ENCODE measurements at regions not wholly inside any gene's neighbourhood (a gene's known extent, or its start where the extent isn't known, plus 50 kb on each side); places are given as distances from the start of the nearest gene placed in this dataset.
A peak's percentile ranks its signal among the peaks of the same experiment; 100 is the strongest.

GRCh38 chr1:58896246-58897183 is 112.7 kb upstream of the JUN start (continued):
- TF ChIP-seq HINFP (tag; conservative IDR thresholded peaks at IDR 0.05; ENCODE audit: low read depth) (no peak), GABPB2 (CRISPR knock-in tag; conservative IDR thresholded peaks at IDR 0.05) (no peak), BACH1 (tag; IDR thresholded peaks at IDR 0.05) (peak; percentile 89), DMBX1 (CRISPR knock-in tag; IDR thresholded peaks at IDR 0.05; ENCODE audit: borderline replicate concordance) (peak; percentile 91), ELF2 (CRISPR knock-in tag; IDR thresholded peaks at IDR 0.05) (no peak), SNRNP70 (optimal IDR thresholded peaks at IDR 0.05; ENCODE audit: low read depth, low read length) (no peak), FOS (IDR thresholded peaks at IDR 0.05; ENCODE audit: extremely low read depth, insufficient read length) (no peak), CCNT2 (IDR thresholded peaks at IDR 0.05; ENCODE audit: borderline replicate concordance, extremely low read depth, insufficient read length, low read depth, low read length) (peak; percentile 62), L3MBTL2 (IDR thresholded peaks at IDR 0.05) (peak; percentile 99), HMGN3 (IDR thresholded peaks at IDR 0.05; ENCODE audit: borderline replicate concordance, extremely low read depth, insufficient read length, low read depth, low read length) (peak; percentile 78), RCOR1 (IDR thresholded peaks at IDR 0.05; ENCODE audit: borderline replicate concordance in 1 of 2, low read depth in 2 of 2, low read length in 2 of 2) (peak in 1 of 2 experiments; percentile 82; a peak in 2 of 4 replicates), MEF2D (tag; conservative IDR thresholded peaks at IDR 0.05; ENCODE audit: low read depth) (no peak), MCM3 (IDR thresholded peaks at IDR 0.05) (no peak), BHLHE40 (IDR thresholded peaks at IDR 0.05; ENCODE audit: low read length) (peak; percentile 70; the same call in 1 of the 2 replicates), MYNN (IDR thresholded peaks at IDR 0.05) (peak; percentile 94), MYNN (CRISPR knock-in tag; IDR thresholded peaks at IDR 0.05) (no peak), MTA3 (IDR thresholded peaks at IDR 0.05; ENCODE audit: borderline replicate concordance) (0 out of 2 replicates have a peak, but pooled peaks have one; percentile 39), DACH1 (IDR thresholded peaks at IDR 0.05; ENCODE audit: partially characterized antibody) (peak; percentile 89), CTBP1 (IDR thresholded peaks at IDR 0.05; ENCODE audit: borderline replicate concordance) (peak; percentile 70), TEAD1 (CRISPR knock-in tag; IDR thresholded peaks at IDR 0.05) (peak in 1 of 2 experiments; percentile 87; a peak in 2 of 4 replicates), SRSF7 (optimal IDR thresholded peaks at IDR 0.05; ENCODE audit: low read depth, low read length) (no peak)
- TF ChIP-seq, protein P1, sequence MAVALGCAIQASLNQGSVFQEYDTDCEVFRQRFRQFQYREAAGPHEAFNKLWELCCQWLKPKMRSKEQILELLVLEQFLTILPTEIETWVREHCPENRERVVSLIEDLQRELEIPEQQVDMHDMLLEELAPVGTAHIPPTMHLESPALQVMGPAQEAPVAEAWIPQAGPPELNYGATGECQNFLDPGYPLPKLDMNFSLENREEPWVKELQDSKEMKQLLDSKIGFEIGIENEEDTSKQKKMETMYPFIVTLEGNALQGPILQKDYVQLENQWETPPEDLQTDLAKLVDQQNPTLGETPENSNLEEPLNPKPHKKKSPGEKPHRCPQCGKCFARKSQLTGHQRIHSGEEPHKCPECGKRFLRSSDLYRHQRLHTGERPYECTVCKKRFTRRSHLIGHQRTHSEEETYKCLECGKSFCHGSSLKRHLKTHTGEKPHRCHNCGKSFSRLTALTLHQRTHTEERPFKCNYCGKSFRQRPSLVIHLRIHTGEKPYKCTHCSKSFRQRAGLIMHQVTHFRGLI (CRISPR knock-in tag; IDR thresholded peaks at IDR 0.05): peak; percentile 87
- TF ChIP-seq, protein P2, sequence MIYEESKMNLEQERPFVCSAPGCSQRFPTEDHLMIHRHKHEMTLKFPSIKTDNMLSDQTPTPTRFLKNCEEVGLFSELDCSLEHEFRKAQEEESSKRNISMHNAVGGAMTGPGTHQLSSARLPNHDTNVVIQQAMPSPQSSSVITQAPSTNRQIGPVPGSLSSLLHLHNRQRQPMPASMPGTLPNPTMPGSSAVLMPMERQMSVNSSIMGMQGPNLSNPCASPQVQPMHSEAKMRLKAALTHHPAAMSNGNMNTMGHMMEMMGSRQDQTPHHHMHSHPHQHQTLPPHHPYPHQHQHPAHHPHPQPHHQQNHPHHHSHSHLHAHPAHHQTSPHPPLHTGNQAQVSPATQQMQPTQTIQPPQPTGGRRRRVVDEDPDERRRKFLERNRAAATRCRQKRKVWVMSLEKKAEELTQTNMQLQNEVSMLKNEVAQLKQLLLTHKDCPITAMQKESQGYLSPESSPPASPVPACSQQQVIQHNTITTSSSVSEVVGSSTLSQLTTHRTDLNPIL (CRISPR knock-in tag; IDR thresholded peaks at IDR 0.05): 0 out of 2 replicates have a peak, but pooled peaks have one; percentile 28
